Activated T-cell treated with anti-CD3 and anti-CD28 coated beads, Interleukin-2, amount 50 U/mL, for 24 hours (primary cell): ENCODE measurements at regions not wholly inside any gene's neighbourhood (a gene's known extent, or its start where the extent isn't known, plus 50 kb on each side); places are given as distances from the start of the nearest gene placed in this dataset.

Experiments
- DNase-seq: peaks from one replicate; pipeline ENCODE4 v3.0.0-alpha.2; 2020
- H3K27ac Mint-ChIP-seq: 2 replicates; pipeline ENCODE4 v1.8.0; 2020; ENCODE audit warnings: mild to moderate bottlenecking, mixed read lengths
- H3K27me3 Mint-ChIP-seq: 2 replicates; pipeline ENCODE4 v1.8.0; 2020; ENCODE audit warnings: mixed read lengths
- H3K36me3 Mint-ChIP-seq: 2 replicates; pipeline ENCODE4 v1.8.0; 2020; ENCODE audit warnings: low read depth, mixed read lengths
- H3K4me1 Mint-ChIP-seq: 2 replicates; pipeline ENCODE4 v1.8.0; 2020; ENCODE audit warnings: low read depth, mixed read lengths
- H3K4me3 Mint-ChIP-seq: 2 replicates; pipeline ENCODE4 v1.8.0; 2020; ENCODE audit warnings: mild to moderate bottlenecking, moderate library complexity, mixed read lengths
- H3K9me3 Mint-ChIP-seq: 2 replicates; pipeline ENCODE4 v1.8.0; 2020; ENCODE audit warnings: mixed read lengths

- peak; percentile 47 for DNase-seq
Observed at GRCh38 chr9:4366591-4367330, 66.9 kb upstream of the GLIS3 start.

GRCh38 chr9:4365055-4365454 lies 65.2 kb upstream of the GLIS3 start:
- Mint-ChIP-seq H3K4me1 (peaks cover 12% of the 10 kb centered on the region), H3K4me3 (no peak overlapping the region), H3K27me3 (peaks cover 4% of the 10 kb centered on the region), H3K36me3 (no peaks in the 10 kb centered on the region), H3K9me3 (no peaks in the 10 kb centered on the region), H3K27ac (no peak overlapping the region)
- no peak for DNase-seq

More at GRCh38 chr9:4366591-4367330, 66.9 kb upstream of the GLIS3 start:
- no peaks in the 10 kb centered on the region for H3K36me3 Mint-ChIP-seq
- H3K27ac Mint-ChIP-seq, result no peak overlapping the region
- no peaks in the 10 kb centered on the region for H3K27me3 Mint-ChIP-seq
- no peaks in the 10 kb centered on the region for H3K9me3 Mint-ChIP-seq
- H3K4me1 Mint-ChIP-seq, result peaks cover 12% of the 10 kb centered on the region
- H3K4me3 Mint-ChIP-seq, result no peak overlapping the region

- Mint-ChIP-seq H3K36me3 (no peaks in the 10 kb centered on the region), H3K27me3 (peaks cover 4% of the 10 kb centered on the region), H3K4me1 (peaks cover 12% of the 10 kb centered on the region), H3K4me3 (no peak overlapping the region), H3K9me3 (no peaks in the 10 kb centered on the region), H3K27ac (no peak overlapping the region)
- no peak for DNase-seq
Observed at GRCh38 chr9:4362281-4362680, 62.4 kb upstream of the GLIS3 start.

GRCh38 chr9:4359016-4359415 lies 59.1 kb upstream of the GLIS3 start:
- no peak overlapping the region for H3K27ac Mint-ChIP-seq
- H3K4me1 Mint-ChIP-seq, result no peaks in the 10 kb centered on the region
- no peak for DNase-seq
- peaks cover 11% of the 10 kb centered on the region for H3K27me3 Mint-ChIP-seq
- H3K4me3 Mint-ChIP-seq, result no peak overlapping the region
- H3K9me3 Mint-ChIP-seq, result no peaks in the 10 kb centered on the region
- H3K36me3 Mint-ChIP-seq, result no peaks in the 10 kb centered on the region

GRCh38 chr9:4357929-4358328 lies 58.1 kb upstream of the GLIS3 start:
- DNase-seq, result no peak

GRCh38 chr9:4356306-4356705 lies 56.4 kb upstream of the GLIS3 start:
- Mint-ChIP-seq H3K27ac (no peak overlapping the region), H3K4me1 (no peaks in the 10 kb centered on the region), H3K36me3 (no peaks in the 10 kb centered on the region), H3K27me3 (peaks cover 10% of the 10 kb centered on the region), H3K4me3 (no peak overlapping the region), H3K9me3 (no peaks in the 10 kb centered on the region)
- no peak for DNase-seq

More at GRCh38 chr9:4357929-4358328, 58.1 kb upstream of the GLIS3 start:
- H3K9me3 Mint-ChIP-seq, result no peaks in the 10 kb centered on the region
- H3K4me3 Mint-ChIP-seq, result no peak overlapping the region
- H3K4me1 Mint-ChIP-seq, result no peaks in the 10 kb centered on the region
- no peak overlapping the region for H3K27ac Mint-ChIP-seq
- peaks cover 11% of the 10 kb centered on the region for H3K27me3 Mint-ChIP-seq
- H3K36me3 Mint-ChIP-seq, result no peaks in the 10 kb centered on the region

GRCh38 chr9:4353236-4353635 lies 53.4 kb upstream of the GLIS3 start:
- H3K4me1 Mint-ChIP-seq, result no peaks in the 10 kb centered on the region
- H3K27me3 Mint-ChIP-seq, result peaks cover 7% of the 10 kb centered on the region
- H3K4me3 Mint-ChIP-seq, result no peak overlapping the region
- DNase-seq, result no peak
- H3K36me3 Mint-ChIP-seq, result no peaks in the 10 kb centered on the region
- H3K27ac Mint-ChIP-seq, result no peak overlapping the region
- no peaks in the 10 kb centered on the region for H3K9me3 Mint-ChIP-seq

GRCh38 chr9:4349816-4350418 lies 50.0 kb upstream of the GLIS3 start:
- Mint-ChIP-seq H3K27ac (no peak overlapping the region), H3K27me3 (no peaks in the 10 kb centered on the region), H3K4me1 (peaks cover 10% of the 10 kb centered on the region), H3K4me3 (no peak overlapping the region), H3K36me3 (no peaks in the 10 kb centered on the region), H3K9me3 (no peaks in the 10 kb centered on the region)
- DNase-seq, result no peak
